ENCODE measurements at regions not wholly inside any gene's neighbourhood (a gene's known extent, or its start where the extent isn't known, plus 50 kb on each side); places are given as distances from the start of the nearest gene placed in this dataset.

DNA sequence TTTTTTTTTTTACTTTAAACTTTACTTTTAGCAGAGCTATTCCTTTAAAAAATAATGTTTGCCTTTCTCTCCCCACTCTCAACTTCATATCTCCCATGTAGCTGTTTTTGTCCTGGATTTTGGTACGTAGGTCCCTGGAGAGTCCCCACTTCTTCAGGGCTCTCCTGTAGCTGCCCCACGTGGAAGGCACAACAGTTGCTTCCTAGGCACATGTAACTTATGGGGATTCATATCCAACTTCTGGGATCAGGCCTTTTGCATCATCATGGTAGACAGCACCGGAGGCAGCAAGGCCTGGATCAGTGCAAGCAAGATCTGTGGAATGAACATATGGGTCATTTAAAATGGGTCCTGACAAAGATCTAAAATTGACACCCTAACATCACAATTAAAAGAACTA is 95.7 kb downstream of the ACAA2 start:
- Histone ChIP-seq H3K4me3 (ENCODE audit: extremely low read depth in 1 of 4, insufficient read depth in 2 of 4, low read depth in 3 of 4, low read length in 4 of 4) (no peak overlapping the region), H3K4me1 (replicated peaks in 1 of 4; ENCODE audit: control insufficient read depth in 3 of 4, insufficient read depth in 4 of 4, low read length in 3 of 4) (no peaks in the 10 kb centered on the region), H2AK5ac (ENCODE audit: low read depth, low read length) (no peak overlapping the region), H3K56ac (replicated peaks; ENCODE audit: insufficient read length, low read depth, low read length) (no peak overlapping the region), H3K23me2 (ENCODE audit: low read depth, low read length) (no peaks in the 10 kb centered on the region), H4K8ac (ENCODE audit: extremely low read depth, insufficient read depth, low read length) (no peak overlapping the region), H4K5ac (ENCODE audit: insufficient read length, low read depth, low read length) (no peak overlapping the region), H3K23ac (ENCODE audit: insufficient read length) (no peak overlapping the region), H2BK15ac (ENCODE audit: low read length) (no peak overlapping the region), H3K79me2 (ENCODE audit: control insufficient read depth in 1 of 2, insufficient read depth in 2 of 2, low read length in 2 of 2) (no peaks in the 10 kb centered on the region), H4K91ac (replicated peaks; ENCODE audit: insufficient read length, low read length) (no peak overlapping the region), H2AFZ (ENCODE audit: low read length) (no peak overlapping the region), H3K27ac (ENCODE audit: low read depth, low read length) (no peak overlapping the region), H2BK120ac (replicated peaks; ENCODE audit: low read depth, low read length) (no peak overlapping the region), H3K18ac (ENCODE audit: extremely low read depth, low read length) (no peak overlapping the region), H2BK12ac (ENCODE audit: low read depth, low read length) (no peak overlapping the region), H3K36me3 (ENCODE audit: control insufficient read depth in 2 of 4, insufficient read depth in 4 of 4, low read length in 3 of 4) (no peaks in the 10 kb centered on the region), H3K9me3 (ENCODE audit: insufficient read depth in 2 of 2, low read depth in 1 of 2, low read length in 1 of 2) (no peaks in the 10 kb centered on the region), H3K9ac (replicated peaks in 1 of 4; ENCODE audit: extremely low read depth in 1 of 4, low read depth in 3 of 4, low read length in 3 of 4) (no peak overlapping the region), H3K79me1 (ENCODE audit: low read depth, low read length) (no peaks in the 10 kb centered on the region), H2BK20ac (ENCODE audit: low read length) (no peak overlapping the region), H3K14ac (ENCODE audit: insufficient read length) (no peak overlapping the region), H2BK5ac (ENCODE audit: low read depth, low read length) (no peak overlapping the region), H3K27me3 (replicated peaks in 1 of 4; ENCODE audit: control insufficient read depth in 3 of 4, extremely low read depth in 1 of 4, insufficient read depth in 3 of 4, low read length in 3 of 4) (no peaks in the 10 kb centered on the region), H3K4ac (replicated peaks; ENCODE audit: insufficient read length, low read depth, low read length) (no peak overlapping the region), H4K20me1 (replicated peaks in 1 of 2; ENCODE audit: control insufficient read depth in 1 of 2, insufficient read depth in 2 of 2, low read length in 2 of 2) (no peaks in the 10 kb centered on the region), H3K4me2 (ENCODE audit: insufficient read depth in 1 of 2, low read depth in 2 of 2, low read length in 2 of 2) (no peak overlapping the region)
- TF ChIP-seq RAD21 (IDR thresholded peaks at IDR 0.05 in 1 of 2, conservative IDR thresholded peaks at IDR 0.05 in 1 of 2; ENCODE audit: low read depth in 2 of 2, low read length in 2 of 2): no peak
- TF ChIP-seq POLR2A (IDR thresholded peaks at IDR 0.05; ENCODE audit: control extremely low read depth in 1 of 2, low read depth in 2 of 2, low read length in 2 of 2): no peak
- DNase-seq (ENCODE audit: low read depth in 1 of 2, low spot score in 2 of 2) (no peak), FAIRE-seq (no peak)
- CTCF ChIA-PET (ENCODE audit: partially characterized antibody): interaction anchor here (0.7 to 3.8 kb wide), 3 partner anchors 9 to 50 kb away, joined by 3 to 17 read pairs (median 3); no protein-coding TSS in a partner anchor
- 75% methylated on average over 3 of the region's 3 CpGs; no CpG with 5 or more reads in 1 of the 2 experiments for WGBS, 2 experiments (ENCODE audit: extremely low coverage in 1 of 2, insufficient coverage in 1 of 2, insufficient read length in 1 of 2, insufficient replicate concordance in 2 of 2, low coverage in 1 of 2, low lambda C conversion rate in 2 of 2, missing lambda C conversion rate in 1 of 2)
- POLR2A ChIA-PET (ENCODE audit: partially characterized antibody): no interaction called here

Measured in H1 (cell line).